GM10266 (cell line): ENCODE measurements at regions not wholly inside any gene's neighbourhood (a gene's known extent, or its start where the extent isn't known, plus 50 kb on each side); places are given as distances from the start of the nearest gene placed in this dataset.

Experiments
- DNase-seq: peaks from one replicate; pipeline ENCODE4 v3.0.0; 2012; ENCODE audit errors: extremely low spot score
- CTCF ChIP-seq: IDR thresholded peaks from 2 replicates; pipeline ENCODE4 v1.5.1; 2012; ENCODE audit warnings: mild to moderate bottlenecking, low read depth; ENCODE audit not compliant: control insufficient read depth, insufficient read depth; ENCODE audit errors: missing control alignments

GRCh38 chr13:31947105-31947504, 84.5 kb upstream of the FRY start:
- TF ChIP-seq CTCF: peak; percentile 32
- no peak for DNase-seq

- no peak for DNase-seq
- no peak for TF ChIP-seq CTCF
Measured at GRCh38 chr13:31947506-31947905, 84.1 kb upstream of the FRY start.

GRCh38 chr13:31949486-31949885, 82.1 kb upstream of the FRY start:
- no peak for TF ChIP-seq CTCF
- no peak for DNase-seq

- no peak for DNase-seq
- TF ChIP-seq CTCF: no peak
Measured at GRCh38 chr13:31950111-31950815, 81.3 kb upstream of the FRY start.

- TF ChIP-seq CTCF: no peak
- DNase-seq: peak; percentile 81
Measured at GRCh38 chr13:31951215-31951678, 80.3 kb upstream of the FRY start.

GRCh38 chr13:31952641-31953380, 78.8 kb upstream of the FRY start:
- TF ChIP-seq CTCF: no peak
- no peak for DNase-seq

- DNase-seq: no peak
- TF ChIP-seq CTCF: no peak
Measured at GRCh38 chr13:31955101-31955500, 76.5 kb upstream of the FRY start.
